Vagina (tissue), 2 donors: ENCODE measurements at regions not wholly inside any gene's neighbourhood (a gene's known extent, or its start where the extent isn't known, plus 50 kb on each side); places are given as distances from the start of the nearest gene placed in this dataset.
A peak's percentile ranks its signal among the peaks of the same experiment; 100 is the strongest.
"Not testable (repeated sequence)": the region's sequence is repeated elsewhere in the genome, so short reads cannot be mapped to it uniquely, and the experiment has no call there.

ENCODE experiments used
- DNase-seq, 2 donors: peaks; one replicate each; pipeline ENCODE4 v3.0.0-alpha.2; 2017; ENCODE audit errors: extremely low spot score in 2 of 2
- H3K27ac ChIP-seq: fragments of 200-600 bp; sonication (generic); one replicate; pipeline ENCODE4 v1.5.1; 2019
- H3K27me3 ChIP-seq: fragments of 200-600 bp; sonication (generic); one replicate; pipeline ENCODE4 v1.5.1; 2019
- H3K36me3 ChIP-seq, 2 donors: fragments of 200-600 bp; sonication (generic); one replicate each; pipeline ENCODE4 v1.5.1; 2017 to 2019
- H3K4me1 ChIP-seq: fragments of 200-600 bp; sonication (generic); one replicate; pipeline ENCODE4 v1.5.1; 2019
- H3K4me3 ChIP-seq, 2 donors: fragments of 200-600 bp; sonication (generic); 1 replicate in 1 of 2; 2 replicates in 1 of 2; pipeline ENCODE4 v1.5.1; 2016 to 2019
- H3K9me3 ChIP-seq: fragments of 200-600 bp; sonication (generic); one replicate; pipeline ENCODE4 v1.5.1; 2019
- CTCF ChIP-seq, 3 experiments: fragments of 450-650 bp in 2 of 3; fragments of 200-600 bp in 1 of 3; sonication (generic) in 1 of 3; IDR thresholded peaks; one replicate each; pipeline ENCODE4 v1.5.1; 2017 to 2019; ENCODE audit warnings: antibody characterized with exemption in 3 of 3, mild to moderate bottlenecking in 2 of 3, moderate library complexity in 2 of 3
- POLR2A ChIP-seq, 2 donors: fragments of 450-650 bp; IDR thresholded peaks; one replicate each; pipeline ENCODE4 v1.6.1; 2017; ENCODE audit warnings: antibody characterized with exemption in 2 of 2, mild to moderate bottlenecking in 2 of 2, moderate library complexity in 2 of 2
- POLR2AphosphoS5 ChIP-seq, 2 donors: sonication (generic); formaldehyde crosslinking; IDR thresholded peaks; one replicate each; pipeline ENCODE4 v1.9.0; 2017; ENCODE audit warnings: antibody characterized with exemption in 2 of 2, mild to moderate bottlenecking in 2 of 2, low read depth in 1 of 2; ENCODE audit not compliant: insufficient read depth in 1 of 2
- intact Hi-C: fragments of 100-400 bp; cut with DNase I; formaldehyde crosslinking; loops from one replicate; pipeline ENCODE4 v1.15.1; 2023

GRCh38 chr4:110348711-110349383 is 127.1 kb upstream of the ENPEP start:
- Histone ChIP-seq H3K36me3 (no peaks in the 10 kb centered on the region), H3K27ac (no peak overlapping the region), H3K9me3 (no peaks in the 10 kb centered on the region), H3K27me3 (no peaks in the 10 kb centered on the region), H3K4me3 (no peak overlapping the region), H3K4me1 (no peaks in the 10 kb centered on the region)
- TF ChIP-seq POLR2AphosphoS5 (IDR thresholded peaks at IDR 0.05; ENCODE audit: insufficient read depth in 1 of 2, low read depth in 1 of 2) (no peak), CTCF (IDR thresholded peaks at IDR 0.05) (no peak), POLR2A (IDR thresholded peaks at IDR 0.05) (no peak)
- no peak for DNase-seq
- intact Hi-C loops: no loop called here

GRCh38 chr4:110347805-110348204 is 128.2 kb upstream of the ENPEP start:
- no peak for DNase-seq
- Histone ChIP-seq H3K27me3 (no peaks in the 10 kb centered on the region), H3K36me3 (no peaks in the 10 kb centered on the region), H3K4me3 (no peak overlapping the region), H3K27ac (no peak overlapping the region), H3K9me3 (no peaks in the 10 kb centered on the region), H3K4me1 (no peaks in the 10 kb centered on the region)
- no peak for TF ChIP-seq POLR2A (IDR thresholded peaks at IDR 0.05)
- TF ChIP-seq CTCF (IDR thresholded peaks at IDR 0.05): no peak
- no peak for TF ChIP-seq POLR2AphosphoS5 (IDR thresholded peaks at IDR 0.05; ENCODE audit: insufficient read depth in 1 of 2, low read depth in 1 of 2)
- intact Hi-C loops: no loop called here

- H3K27me3 ChIP-seq: no peaks in the 10 kb centered on the region
- no peak overlapping the region for H3K27ac ChIP-seq
- no peak for TF ChIP-seq POLR2AphosphoS5 (IDR thresholded peaks at IDR 0.05; ENCODE audit: insufficient read depth in 1 of 2, low read depth in 1 of 2)
- TF ChIP-seq POLR2A (IDR thresholded peaks at IDR 0.05): no peak
- peak in 1 of 3 experiments; percentile 24 for TF ChIP-seq CTCF (IDR thresholded peaks at IDR 0.05)
- intact Hi-C loops: no loop called here
- no peaks in the 10 kb centered on the region for H3K4me1 ChIP-seq
- H3K9me3 ChIP-seq: no peaks in the 10 kb centered on the region
- H3K36me3 ChIP-seq: no peaks in the 10 kb centered on the region
- DNase-seq: no peak
- H3K4me3 ChIP-seq: no peak overlapping the region
Measured at GRCh38 chr4:110344165-110344564, 131.8 kb upstream of the ENPEP start.

GRCh38 chr4:110343534-110343933 is 132.4 kb upstream of the ENPEP start:
- intact Hi-C loops: no loop called here
- no peak for DNase-seq
- H3K27me3 ChIP-seq: no peaks in the 10 kb centered on the region
- H3K27ac ChIP-seq: no peak overlapping the region
- H3K4me1 ChIP-seq: no peaks in the 10 kb centered on the region
- H3K4me3 ChIP-seq: no peak overlapping the region
- H3K9me3 ChIP-seq: no peaks in the 10 kb centered on the region
- TF ChIP-seq POLR2A (IDR thresholded peaks at IDR 0.05) (no peak), POLR2AphosphoS5 (IDR thresholded peaks at IDR 0.05; ENCODE audit: insufficient read depth in 1 of 2, low read depth in 1 of 2) (no peak), CTCF (IDR thresholded peaks at IDR 0.05) (no peak)
- H3K36me3 ChIP-seq: no peaks in the 10 kb centered on the region

- H3K27ac ChIP-seq, H3K4me3 ChIP-seq, H3K4me1 ChIP-seq, H3K36me3 ChIP-seq, DNase-seq, intact Hi-C loops, H3K9me3 ChIP-seq, H3K27me3 ChIP-seq: not testable (repeated sequence)
Measured at GRCh38 chr4:110341118-110341517, 134.8 kb upstream of the ENPEP start.
